GM12891 (cell line): ENCODE measurements at regions not wholly inside any gene's neighbourhood (a gene's known extent, or its start where the extent isn't known, plus 50 kb on each side); places are given as distances from the start of the nearest gene placed in this dataset.

Experiments used
- PAX5 ChIP-seq: IDR thresholded peaks from 2 replicates; pipeline ENCODE4 v1.6.1; 2011; ENCODE audit warnings: low read length, moderate library complexity, mild to moderate bottlenecking; ENCODE audit not compliant: insufficient read depth, severe bottlenecking
- POLR2A ChIP-seq: IDR thresholded peaks from 2 replicates; pipeline ENCODE4 v1.6.1; 2011; ENCODE audit warnings: low read depth, low read length, control low read depth
- POLR2AphosphoS5 ChIP-seq: IDR thresholded peaks from 2 replicates; pipeline ENCODE4 v1.6.1; 2011; ENCODE audit warnings: low read depth, low read length, control low read depth
- POU2F2 ChIP-seq: IDR thresholded peaks from 2 replicates; pipeline ENCODE4 v1.6.1; 2011; ENCODE audit warnings: low read depth, mild to moderate bottlenecking, control low read depth, low read length, moderate library complexity
- SPI1 ChIP-seq: IDR thresholded peaks from 2 replicates; pipeline ENCODE4 v1.6.1; 2011; ENCODE audit warnings: low read depth, low read length, control low read depth
- TAF1 ChIP-seq: IDR thresholded peaks from 2 replicates; pipeline ENCODE4 v1.6.1; 2011; ENCODE audit warnings: low read depth, low read length, control low read depth

DNA sequence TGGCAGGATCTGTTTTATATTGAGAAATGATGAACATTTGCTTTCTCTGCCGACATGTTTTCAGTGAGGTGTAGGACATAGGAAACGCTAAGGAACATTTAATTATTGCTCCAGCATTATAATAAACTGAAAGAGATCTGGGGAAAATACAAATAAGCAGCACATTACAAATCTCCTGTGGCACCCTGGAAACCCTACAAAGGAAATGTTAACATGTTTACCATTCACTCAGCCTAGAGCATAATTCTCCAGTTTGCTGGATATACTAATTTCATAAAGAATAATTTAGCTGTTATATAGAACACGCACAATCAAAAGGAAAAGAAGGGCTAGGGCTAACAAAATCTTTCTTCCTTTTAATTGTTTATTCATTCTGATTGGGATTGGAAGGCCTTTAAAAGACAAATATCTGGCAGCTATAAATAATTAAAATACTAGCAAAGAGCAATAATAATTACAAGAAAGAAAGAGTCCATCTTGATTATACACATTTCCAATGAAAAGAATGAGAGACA lies 299.4 kb downstream of the CRPPA start:
- TF ChIP-seq POLR2A (no peak), POLR2AphosphoS5 (no peak), POU2F2 (no peak), SPI1 (no peak), TAF1 (no peak), PAX5 (no peak)
